SK-N-MC (cell line): ENCODE measurements at regions not wholly inside any gene's neighbourhood (a gene's known extent, or its start where the extent isn't known, plus 50 kb on each side); places are given as distances from the start of the nearest gene placed in this dataset.

Experiments used
- EZH2 ChIP-seq: fragments of 200-600 bp; sonication (generic); IDR thresholded peaks from one replicate; pipeline ENCODE4 v1.6.1; 2017; ENCODE audit warnings: antibody characterized with exemption
- POLR2AphosphoS5 ChIP-seq: IDR thresholded peaks from 2 replicates; pipeline ENCODE4 v1.6.1; 2012; ENCODE audit warnings: mild to moderate bottlenecking, low read depth, low read length, borderline replicate concordance

GRCh38 chr3:154782151-154782550 lies 298.0 kb upstream of the MME start:
- no peak for TF ChIP-seq EZH2
- no peak for TF ChIP-seq POLR2AphosphoS5
